EH (cell line): ENCODE measurements at regions not wholly inside any gene's neighbourhood (a gene's known extent, or its start where the extent isn't known, plus 50 kb on each side); places are given as distances from the start of the nearest gene placed in this dataset.

Source experiments
- DNase-seq: peaks from one replicate; pipeline ENCODE4 v3.0.0-alpha.2; 2015; ENCODE audit warnings: low read depth

GRCh38 chr1:72827278-72827677 is 544.9 kb upstream of the NEGR1 start:
- peak; percentile 6 for DNase-seq

GRCh38 chr1:72804541-72804940 is 522.2 kb upstream of the NEGR1 start:
- DNase-seq = no peak

DNA sequence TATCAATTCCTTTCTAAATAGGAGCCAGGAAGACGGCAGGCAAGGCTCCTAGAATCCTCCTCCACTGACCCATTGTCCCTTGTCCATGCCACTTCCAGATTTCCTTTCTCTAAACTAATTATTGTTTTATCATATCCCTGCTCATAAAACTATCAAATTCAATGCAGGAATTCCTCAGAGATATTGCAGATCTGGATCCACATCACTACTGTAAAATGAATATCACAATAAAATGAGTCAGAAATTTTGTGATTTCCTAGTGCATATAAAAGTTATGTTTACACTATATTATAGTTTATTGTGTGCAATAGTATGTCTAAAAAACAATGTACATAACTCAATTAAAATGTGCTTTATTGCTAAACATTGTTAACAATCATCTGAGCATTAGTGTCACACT is 498.7 kb upstream of the NEGR1 start:
- no peak for DNase-seq

DNA sequence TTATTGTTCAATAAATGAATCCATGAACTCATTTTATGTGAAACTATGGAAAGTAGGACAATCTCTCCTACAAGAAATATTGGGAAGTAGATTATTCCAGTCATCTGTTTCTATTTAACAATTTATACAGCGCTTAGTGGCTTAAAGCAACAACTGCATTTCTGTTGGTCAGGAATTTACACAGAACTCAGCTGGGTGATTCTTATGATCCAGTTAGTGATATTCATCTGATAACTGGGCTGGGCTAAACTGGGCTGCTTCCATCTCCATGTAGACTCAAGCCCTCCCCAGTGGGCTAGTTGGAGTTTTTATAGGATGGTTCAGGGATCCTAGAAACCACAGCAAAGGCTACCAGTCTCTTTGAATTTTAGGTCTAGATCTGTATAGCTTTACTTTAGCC is 497.9 kb upstream of the NEGR1 start:
- DNase-seq = no peak

DNA sequence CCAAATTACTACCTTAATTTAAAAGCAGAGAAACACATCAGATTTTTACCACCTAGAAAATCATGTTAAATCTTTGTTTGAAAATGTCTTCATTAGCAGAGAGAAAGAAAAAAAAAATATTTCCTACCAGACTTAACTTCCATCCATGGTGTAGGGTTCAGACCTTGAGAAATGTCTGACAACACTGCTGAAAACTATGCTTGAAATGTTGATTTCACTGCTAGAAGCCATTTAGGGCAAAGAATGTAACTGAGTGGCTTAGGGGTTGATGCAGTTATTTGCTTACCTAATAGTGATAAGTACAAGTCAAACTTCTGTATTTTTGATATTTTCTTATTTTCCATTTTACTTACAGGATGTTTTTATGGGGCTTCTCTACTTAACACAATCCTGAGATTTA is 495.6 kb upstream of the NEGR1 start:
- peak; percentile 1 for DNase-seq

DNA sequence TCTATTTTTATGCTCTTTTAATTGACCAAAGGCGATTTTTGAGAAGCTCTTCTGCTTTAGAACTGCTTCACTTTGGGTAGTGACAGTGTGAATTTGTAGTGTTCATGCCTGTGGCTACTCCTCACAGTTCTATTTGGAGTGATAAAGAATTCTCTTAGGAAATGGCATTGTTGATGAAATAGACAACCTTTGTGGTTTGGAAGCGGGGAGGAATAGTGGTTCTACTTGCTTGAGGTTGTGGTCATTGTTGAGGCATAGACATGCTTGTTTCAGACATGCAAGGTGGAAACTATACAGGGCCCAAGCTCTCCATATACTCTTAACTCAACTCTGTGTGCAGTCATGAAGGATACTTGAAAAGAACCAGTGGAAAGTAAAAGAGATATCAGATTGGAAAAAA is 481.1 kb upstream of the NEGR1 start:
- DNase-seq = no peak

GRCh38 chr1:72759486-72759885 is 477.1 kb upstream of the NEGR1 start:
- DNase-seq = no peak

DNA sequence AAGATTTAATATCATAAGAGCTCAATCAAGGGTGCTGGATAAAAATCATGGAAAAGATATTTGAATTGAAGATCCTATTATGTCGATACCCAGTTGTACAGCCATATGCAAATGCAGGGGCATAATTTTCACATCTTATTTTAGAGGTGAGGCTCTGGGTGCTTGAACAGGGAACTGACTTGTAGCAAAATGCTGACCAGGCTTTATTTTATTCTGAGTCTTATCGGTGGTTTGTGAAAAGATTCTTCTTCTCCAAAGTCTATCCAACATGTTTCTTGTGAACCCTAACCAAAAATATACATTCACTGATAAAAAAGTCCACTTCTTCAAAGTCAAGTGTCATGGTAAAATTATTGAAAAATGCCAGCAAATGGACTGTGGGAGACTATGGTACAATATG is 475.5 kb upstream of the NEGR1 start:
- DNase-seq = no peak

DNA sequence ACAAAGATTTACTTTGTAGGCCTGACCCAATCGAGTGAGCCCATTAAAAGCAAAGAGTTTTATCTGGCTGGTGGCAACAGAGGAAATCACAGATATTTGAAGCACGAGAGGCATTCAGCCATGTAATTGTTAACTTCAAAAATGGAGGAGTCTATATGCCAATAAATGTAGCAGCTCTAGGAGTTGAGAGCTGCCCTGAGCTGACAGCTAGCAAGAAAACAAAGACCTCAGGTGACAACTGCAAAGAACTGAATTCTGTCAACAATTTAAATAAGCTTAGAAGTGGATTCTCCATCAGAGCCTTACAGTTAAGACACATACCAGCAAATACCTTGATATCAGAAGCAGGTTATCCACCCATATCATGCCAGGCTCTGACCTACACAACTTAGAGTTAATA is 463.1 kb upstream of the NEGR1 start:
- DNase-seq = no peak

GRCh38 chr1:72734415-72734814 is 452.1 kb upstream of the NEGR1 start:
- no peak for DNase-seq

- DNase-seq = no peak
These were observed 442.9 kb upstream of the NEGR1 start for GRCh38 chr1:72724951-72725861.

DNA sequence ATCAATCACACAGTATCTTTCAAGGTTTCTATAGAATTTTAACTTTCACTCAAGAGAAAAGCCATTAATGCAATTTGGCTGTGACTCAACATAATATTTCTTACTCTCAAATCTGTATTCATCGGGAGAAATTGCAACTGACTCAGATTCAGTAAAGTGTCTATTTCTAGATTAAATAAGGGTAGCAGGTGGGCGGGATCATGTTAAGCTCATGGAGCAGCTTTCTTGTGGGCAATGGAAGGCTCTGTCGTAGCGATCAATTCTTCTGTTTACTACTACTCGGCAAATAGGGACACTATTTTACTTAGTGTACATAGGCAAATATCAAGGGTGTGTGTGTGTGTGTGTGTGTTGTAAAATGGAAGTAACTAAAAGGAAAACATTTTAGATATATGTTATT is 423.6 kb upstream of the NEGR1 start:
- no peak for DNase-seq

DNA sequence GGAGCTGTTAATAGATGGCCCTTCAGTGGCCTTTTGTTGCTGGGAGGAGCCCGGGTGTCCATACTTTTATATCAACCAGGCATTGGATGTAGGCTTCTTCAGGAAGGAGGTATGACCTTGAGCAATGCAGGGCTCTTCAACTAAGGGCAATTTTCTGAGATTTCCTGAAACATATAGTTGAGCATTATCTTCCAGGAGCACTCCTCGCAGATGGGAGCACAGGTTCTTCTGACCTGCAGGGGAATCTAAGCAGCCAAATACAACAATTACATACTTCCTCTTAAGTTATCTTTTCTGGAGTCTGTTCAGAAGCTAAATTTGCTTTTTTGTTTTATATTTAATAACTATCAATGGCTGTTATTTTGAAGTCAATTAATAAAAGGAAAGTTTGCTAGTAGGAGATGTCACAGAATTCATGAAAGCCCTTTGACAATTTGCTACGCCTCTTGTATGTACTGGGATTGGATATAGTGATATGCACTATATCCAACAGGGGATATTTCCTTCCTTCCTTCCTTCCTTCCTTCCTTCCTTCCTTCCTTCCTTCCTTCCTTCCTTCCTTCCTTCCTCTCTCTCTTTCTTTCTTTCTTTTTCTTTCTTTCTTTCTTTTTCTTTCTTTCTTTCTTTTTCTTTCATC is 422.6 kb upstream of the NEGR1 start:
- DNase-seq = no peak

DNA sequence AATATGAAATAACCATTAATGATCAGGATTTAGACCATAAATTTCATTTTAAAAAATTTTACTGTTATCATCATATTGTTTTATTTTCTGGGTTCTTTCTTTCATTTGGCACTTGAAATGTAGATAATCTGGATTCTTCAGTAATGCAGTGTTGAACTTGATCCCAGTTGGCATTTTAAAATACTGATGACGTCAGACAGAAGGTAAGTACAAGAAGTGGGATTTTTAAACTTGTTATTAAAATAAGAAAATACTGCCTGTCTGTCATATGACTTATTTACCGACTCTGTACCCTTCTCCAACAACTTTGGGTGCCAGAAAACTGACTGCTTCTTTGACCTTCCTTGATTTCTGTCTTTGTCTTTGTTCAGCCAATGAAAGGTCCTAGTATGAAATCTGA is 415.1 kb upstream of the NEGR1 start:
- no peak for DNase-seq

DNA sequence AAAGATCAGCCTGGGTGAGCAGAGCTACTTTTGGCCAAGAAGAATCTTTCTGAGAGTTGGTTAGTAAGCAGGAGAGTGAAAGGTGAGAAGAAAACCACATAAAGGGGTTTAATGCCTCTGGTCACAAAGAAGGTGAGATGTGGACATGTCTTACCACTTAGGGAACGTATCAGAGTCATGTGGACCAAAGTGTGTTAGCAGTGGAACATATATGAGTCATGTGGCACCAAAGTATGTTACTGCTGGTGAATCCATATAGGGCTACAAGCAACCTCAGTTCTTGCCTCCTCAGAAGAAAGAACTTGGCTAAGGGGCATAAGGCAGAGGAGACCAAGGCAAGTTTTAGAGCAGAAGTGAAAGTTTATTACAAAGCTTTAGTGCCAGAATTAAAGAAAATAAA is 411.6 kb upstream of the NEGR1 start:
- no peak for DNase-seq

DNA sequence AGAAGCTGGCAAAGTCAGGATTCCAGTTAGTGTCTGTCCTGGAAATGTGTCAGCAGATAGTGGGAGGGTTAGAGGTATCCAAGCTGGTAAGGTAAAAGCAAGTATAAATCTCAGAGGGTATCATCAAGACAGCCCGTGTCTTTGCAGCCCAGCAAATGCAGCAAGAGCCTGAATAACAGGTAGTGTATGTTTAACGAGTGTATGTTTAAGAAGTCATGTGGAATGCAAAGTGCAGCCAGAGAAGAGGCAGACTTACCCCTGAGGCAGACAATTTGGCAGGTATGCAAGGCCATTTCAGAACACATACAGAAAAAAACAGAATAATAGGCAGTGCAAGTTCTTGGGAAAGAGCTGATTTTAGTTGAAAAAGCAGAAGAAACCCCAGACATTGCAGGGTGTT is 411.0 kb upstream of the NEGR1 start:
- DNase-seq = no peak

GRCh38 chr1:72690871-72691270 is 408.5 kb upstream of the NEGR1 start:
- no peak for DNase-seq

- DNase-seq = no peak
These were observed 396.3 kb upstream of the NEGR1 start for GRCh38 chr1:72678683-72679082.

DNA sequence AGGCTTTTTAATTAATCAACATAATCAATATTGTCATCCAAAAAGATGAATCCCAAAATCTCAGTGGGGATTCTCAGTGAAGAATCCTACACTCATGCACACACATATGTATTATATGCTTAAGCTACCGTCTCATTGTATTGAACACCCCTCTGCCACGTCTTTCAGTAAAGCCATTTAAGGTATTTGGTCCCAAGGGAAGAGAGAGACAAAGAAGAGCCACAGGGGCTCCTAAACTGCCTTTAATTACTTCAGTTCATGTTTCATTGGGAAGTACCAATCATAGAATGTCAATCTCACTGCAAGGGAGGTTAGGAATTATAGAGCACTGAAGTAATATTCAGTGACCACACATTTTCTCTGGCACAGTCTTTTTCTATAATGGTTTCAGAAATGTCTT is 388.6 kb upstream of the NEGR1 start:
- DNase-seq = no peak

DNA sequence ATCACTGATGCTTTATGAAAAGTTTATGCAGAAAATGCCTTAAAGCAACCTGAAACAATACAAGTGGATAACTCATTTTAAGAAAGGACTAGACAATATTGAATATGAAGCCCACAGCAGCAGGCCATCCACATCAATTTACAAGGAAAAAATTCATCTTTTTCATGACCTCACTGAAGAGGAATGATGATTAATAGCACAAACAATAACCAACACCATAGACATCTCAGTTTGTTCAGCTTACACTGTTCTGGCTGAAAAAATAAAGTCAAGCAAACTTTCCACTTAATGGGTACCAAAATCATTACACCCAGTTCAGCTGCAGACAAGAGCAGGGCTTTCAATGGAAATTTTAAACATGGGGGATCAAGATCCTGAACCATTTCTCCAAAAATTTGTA is 380.6 kb upstream of the NEGR1 start:
- no peak for DNase-seq

- no peak for DNase-seq
These were observed 368.6 kb upstream of the NEGR1 start for GRCh38 chr1:72650843-72651435.

DNA sequence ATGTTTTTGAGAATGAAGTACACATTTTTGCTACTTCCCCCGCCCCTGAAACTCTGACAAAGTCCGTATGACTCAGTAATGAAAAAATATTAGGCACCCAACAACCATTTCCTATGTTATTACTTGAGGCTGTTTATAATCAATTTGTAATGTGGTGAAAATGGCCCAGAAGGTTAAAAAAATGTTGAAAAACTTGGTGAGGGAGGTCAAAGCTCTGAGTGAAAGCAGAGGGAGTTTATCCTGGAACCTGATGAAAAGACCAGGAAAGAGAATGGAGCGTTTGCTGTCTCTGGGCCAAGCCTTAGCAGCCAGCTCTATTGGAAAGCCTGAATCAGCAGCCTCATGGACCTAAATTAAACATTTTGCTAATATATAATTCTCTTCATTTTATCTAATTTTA is 367.7 kb upstream of the NEGR1 start:
- peak; percentile 3 for DNase-seq

- DNase-seq = no peak
These were observed 367.0 kb upstream of the NEGR1 start for GRCh38 chr1:72649211-72649888.
